PC-3 (cell line): ENCODE measurements at regions not wholly inside any gene's neighbourhood (a gene's known extent, or its start where the extent isn't known, plus 50 kb on each side); places are given as distances from the start of the nearest gene placed in this dataset.

Experiments used
- EZH2 ChIP-seq: fragments of 300-600 bp; sonication (generic); IDR thresholded peaks from one replicate; pipeline ENCODE4 v1.6.1; 2017; ENCODE audit warnings: antibody characterized with exemption, mild to moderate bottlenecking, low read length; ENCODE audit not compliant: unreplicated experiment
- TF ChIP-seq, protein P1 (sequence below): fragments of 300-600 bp; sonication (generic); conservative IDR thresholded peaks from 2 replicates; pipeline ENCODE4 v1.5.1; 2017; ENCODE audit warnings: antibody characterized with exemption, low read depth, mild to moderate bottlenecking, low read length

DNA sequence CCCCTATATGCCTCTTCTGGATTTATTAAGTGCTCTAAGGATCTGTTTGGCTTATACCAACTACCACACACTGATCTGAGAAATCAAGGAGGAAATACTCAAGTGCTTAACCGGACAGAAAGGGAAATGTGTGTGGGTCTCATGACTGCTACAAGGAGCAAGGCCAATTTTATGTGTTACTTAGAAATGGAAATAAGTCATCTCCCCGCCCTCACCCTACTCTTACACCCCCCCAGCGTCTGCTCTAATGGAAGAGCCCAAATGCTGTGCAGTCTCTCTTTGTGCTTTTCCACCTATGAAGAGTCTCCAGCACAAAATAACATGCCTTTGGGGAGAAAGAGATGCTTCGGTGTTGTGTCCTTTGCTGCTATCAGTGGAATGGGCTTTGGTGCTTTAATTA, 428.8 kb upstream of the ARID1B start:
- TF ChIP-seq, protein P1, sequence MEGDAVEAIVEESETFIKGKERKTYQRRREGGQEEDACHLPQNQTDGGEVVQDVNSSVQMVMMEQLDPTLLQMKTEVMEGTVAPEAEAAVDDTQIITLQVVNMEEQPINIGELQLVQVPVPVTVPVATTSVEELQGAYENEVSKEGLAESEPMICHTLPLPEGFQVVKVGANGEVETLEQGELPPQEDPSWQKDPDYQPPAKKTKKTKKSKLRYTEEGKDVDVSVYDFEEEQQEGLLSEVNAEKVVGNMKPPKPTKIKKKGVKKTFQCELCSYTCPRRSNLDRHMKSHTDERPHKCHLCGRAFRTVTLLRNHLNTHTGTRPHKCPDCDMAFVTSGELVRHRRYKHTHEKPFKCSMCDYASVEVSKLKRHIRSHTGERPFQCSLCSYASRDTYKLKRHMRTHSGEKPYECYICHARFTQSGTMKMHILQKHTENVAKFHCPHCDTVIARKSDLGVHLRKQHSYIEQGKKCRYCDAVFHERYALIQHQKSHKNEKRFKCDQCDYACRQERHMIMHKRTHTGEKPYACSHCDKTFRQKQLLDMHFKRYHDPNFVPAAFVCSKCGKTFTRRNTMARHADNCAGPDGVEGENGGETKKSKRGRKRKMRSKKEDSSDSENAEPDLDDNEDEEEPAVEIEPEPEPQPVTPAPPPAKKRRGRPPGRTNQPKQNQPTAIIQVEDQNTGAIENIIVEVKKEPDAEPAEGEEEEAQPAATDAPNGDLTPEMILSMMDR, result no peak
- TF ChIP-seq EZH2, result no peak
